ENCODE measurements at regions not wholly inside any gene's neighbourhood (a gene's known extent, or its start where the extent isn't known, plus 50 kb on each side); places are given as distances from the start of the nearest gene placed in this dataset.

- 88 to 100% methylated on average over 3 to 4 of the region's 4 CpGs for WGBS, 2 donors (ENCODE audit: low coverage in 1 of 2)
- no peak for TF ChIP-seq POLR2AphosphoS5 (IDR thresholded peaks at IDR 0.05)
- TF ChIP-seq POLR2A (IDR thresholded peaks at IDR 0.05): no peak
- Histone ChIP-seq H3K4me3 (no peak overlapping the region), H3K4me1 (no peaks in the 10 kb centered on the region), H3K27me3 (no peaks in the 10 kb centered on the region), H3K9me3 (no peaks in the 10 kb centered on the region), H3K27ac (no peak overlapping the region), H3K36me3 (no peaks in the 10 kb centered on the region)
- in situ Hi-C loops (cut with MboI; ENCODE audit: low pct_ligation_motif_present in 1 of 4, low pct_unique_long_range_greater_than_20kb in 1 of 4, low sequenced_read_pairs in 3 of 4) (no loop called here), intact Hi-C loops (cut with DNase I; ENCODE audit: low total_unique reads) (no loop called here)
- no peak for DNase-seq
Measured at GRCh38 chr1:65042467-65042866, 76.1 kb upstream of the JAK1 start.

GRCh38 chr1:65044411-65044810 lies 78.1 kb upstream of the JAK1 start:
- in situ Hi-C loops (cut with MboI; ENCODE audit: low pct_ligation_motif_present in 1 of 4, low pct_unique_long_range_greater_than_20kb in 1 of 4, low sequenced_read_pairs in 3 of 4) (no loop called here), intact Hi-C loops (cut with DNase I; ENCODE audit: low total_unique reads) (no loop called here)
- DNase-seq: no peak
- Histone ChIP-seq H3K4me1 (no peaks in the 10 kb centered on the region), H3K27me3 (no peaks in the 10 kb centered on the region), H3K27ac (no peak overlapping the region), H3K4me3 (no peak overlapping the region), H3K36me3 (no peaks in the 10 kb centered on the region), H3K9me3 (no peaks in the 10 kb centered on the region)
- 86 to 94% methylated on average over 1 to 5 of the region's 5 CpGs for WGBS, 2 donors (ENCODE audit: low coverage in 1 of 2)
- TF ChIP-seq POLR2A (IDR thresholded peaks at IDR 0.05) (no peak), EP300 (IDR thresholded peaks at IDR 0.05; ENCODE audit: low read depth) (no peak), POLR2AphosphoS5 (IDR thresholded peaks at IDR 0.05) (no peak), CTCF (IDR thresholded peaks at IDR 0.05) (no peak)

- WGBS, 2 donors (ENCODE audit: low coverage in 1 of 2): 69% methylated on average over 4 of the region's 4 CpGs; no CpG with 5 or more reads in 1 of the 2 donors
- Histone ChIP-seq H3K36me3 (no peaks in the 10 kb centered on the region), H3K9me3 (no peaks in the 10 kb centered on the region), H3K27ac (no peak overlapping the region), H3K4me1 (no peaks in the 10 kb centered on the region), H3K27me3 (no peaks in the 10 kb centered on the region), H3K4me3 (no peak overlapping the region)
- no peak for TF ChIP-seq POLR2AphosphoS5 (IDR thresholded peaks at IDR 0.05)
- TF ChIP-seq EP300 (IDR thresholded peaks at IDR 0.05; ENCODE audit: low read depth): no peak
- no peak for TF ChIP-seq POLR2A (IDR thresholded peaks at IDR 0.05)
- no peak for TF ChIP-seq CTCF (IDR thresholded peaks at IDR 0.05)
- intact Hi-C loops (cut with DNase I; ENCODE audit: low total_unique reads): no loop called here
- in situ Hi-C loops (cut with MboI; ENCODE audit: low pct_ligation_motif_present in 1 of 4, low pct_unique_long_range_greater_than_20kb in 1 of 4, low sequenced_read_pairs in 3 of 4): no loop called here
- no peak for DNase-seq
Measured at GRCh38 chr1:65045022-65045817, 78.9 kb upstream of the JAK1 start.

GRCh38 chr1:65048335-65048734 lies 82.0 kb upstream of the JAK1 start:
- WGBS, 2 donors (ENCODE audit: low coverage in 1 of 2): 46 to 60% methylated on average over 5 to 6 of the region's 6 CpGs

GRCh38 chr1:65049941-65050713 lies 83.8 kb upstream of the JAK1 start:
- no peaks in the 10 kb centered on the region for H3K27me3 ChIP-seq
- no peaks in the 10 kb centered on the region for H3K9me3 ChIP-seq
- no peak overlapping the region for H3K4me3 ChIP-seq
- no peaks in the 10 kb centered on the region for H3K36me3 ChIP-seq
- no peak overlapping the region for H3K27ac ChIP-seq
- WGBS, 2 donors (ENCODE audit: low coverage in 1 of 2): 85 to 100% methylated on average over 1 to 5 of the region's 5 CpGs
- H3K4me1 ChIP-seq: peaks cover 0 to 10% (median 4%) of the 10 kb centered on the region in 4 donors
- in situ Hi-C loops (cut with MboI; ENCODE audit: low pct_ligation_motif_present in 1 of 4, low pct_unique_long_range_greater_than_20kb in 1 of 4, low sequenced_read_pairs in 3 of 4) (loop anchor here in 3 of 4 donors (25.0 kb wide), 4 partner anchors 162 to 1287 kb away; partner anchors contain the start of genes LEPR (in 1 of the 3) and LEPROT (in 1 of the 3)), intact Hi-C loops (cut with DNase I; ENCODE audit: low total_unique reads) (no loop called here)
- DNase-seq: no peak
- no peak for TF ChIP-seq EP300 (IDR thresholded peaks at IDR 0.05; ENCODE audit: low read depth)
- no peak for TF ChIP-seq POLR2A (IDR thresholded peaks at IDR 0.05)
- no peak for TF ChIP-seq CTCF (IDR thresholded peaks at IDR 0.05)
- TF ChIP-seq POLR2AphosphoS5 (IDR thresholded peaks at IDR 0.05): no peak

More at GRCh38 chr1:65048335-65048734, 82.0 kb upstream of the JAK1 start:
- peaks cover 0 to 10% (median 4%) of the 10 kb centered on the region in 4 donors for H3K4me1 ChIP-seq
- TF ChIP-seq EP300 (IDR thresholded peaks at IDR 0.05; ENCODE audit: low read depth): no peak
- no peak for TF ChIP-seq POLR2A (IDR thresholded peaks at IDR 0.05)
- intact Hi-C loops (cut with DNase I; ENCODE audit: low total_unique reads): no loop called here
- H3K4me3 ChIP-seq: no peak overlapping the region
- no peak overlapping the region for H3K27ac ChIP-seq
- no peaks in the 10 kb centered on the region for H3K9me3 ChIP-seq
- H3K36me3 ChIP-seq: no peaks in the 10 kb centered on the region
- in situ Hi-C loops (cut with MboI; ENCODE audit: low pct_ligation_motif_present in 1 of 4, low pct_unique_long_range_greater_than_20kb in 1 of 4, low sequenced_read_pairs in 3 of 4): no loop called here
- no peaks in the 10 kb centered on the region for H3K27me3 ChIP-seq
- no peak for DNase-seq
